ENCODE measurements at regions not wholly inside any gene's neighbourhood (a gene's known extent, or its start where the extent isn't known, plus 50 kb on each side); places are given as distances from the start of the nearest gene placed in this dataset.

DNA sequence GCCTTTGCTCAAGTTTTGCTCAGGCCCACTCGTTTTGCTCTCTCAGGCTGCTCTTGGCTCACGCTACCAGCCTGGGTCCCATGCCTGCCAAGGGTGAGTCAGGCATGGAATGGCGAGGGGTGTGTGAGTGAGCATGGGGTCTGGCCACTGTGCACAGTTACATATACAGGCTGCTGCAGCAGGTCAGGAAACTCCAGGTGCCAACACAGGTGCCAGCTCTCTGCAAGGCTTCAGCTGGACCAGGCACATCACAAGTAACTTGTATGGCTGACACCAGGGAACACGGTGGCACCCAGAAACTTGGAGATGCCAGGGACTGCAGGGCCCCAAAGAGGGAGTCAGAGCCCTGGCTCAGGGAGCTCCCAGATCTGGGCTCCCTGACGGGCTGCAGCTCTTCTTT is 146.8 kb downstream of the BTBD3 start (continued):
- TF ChIP-seq, protein P1, sequence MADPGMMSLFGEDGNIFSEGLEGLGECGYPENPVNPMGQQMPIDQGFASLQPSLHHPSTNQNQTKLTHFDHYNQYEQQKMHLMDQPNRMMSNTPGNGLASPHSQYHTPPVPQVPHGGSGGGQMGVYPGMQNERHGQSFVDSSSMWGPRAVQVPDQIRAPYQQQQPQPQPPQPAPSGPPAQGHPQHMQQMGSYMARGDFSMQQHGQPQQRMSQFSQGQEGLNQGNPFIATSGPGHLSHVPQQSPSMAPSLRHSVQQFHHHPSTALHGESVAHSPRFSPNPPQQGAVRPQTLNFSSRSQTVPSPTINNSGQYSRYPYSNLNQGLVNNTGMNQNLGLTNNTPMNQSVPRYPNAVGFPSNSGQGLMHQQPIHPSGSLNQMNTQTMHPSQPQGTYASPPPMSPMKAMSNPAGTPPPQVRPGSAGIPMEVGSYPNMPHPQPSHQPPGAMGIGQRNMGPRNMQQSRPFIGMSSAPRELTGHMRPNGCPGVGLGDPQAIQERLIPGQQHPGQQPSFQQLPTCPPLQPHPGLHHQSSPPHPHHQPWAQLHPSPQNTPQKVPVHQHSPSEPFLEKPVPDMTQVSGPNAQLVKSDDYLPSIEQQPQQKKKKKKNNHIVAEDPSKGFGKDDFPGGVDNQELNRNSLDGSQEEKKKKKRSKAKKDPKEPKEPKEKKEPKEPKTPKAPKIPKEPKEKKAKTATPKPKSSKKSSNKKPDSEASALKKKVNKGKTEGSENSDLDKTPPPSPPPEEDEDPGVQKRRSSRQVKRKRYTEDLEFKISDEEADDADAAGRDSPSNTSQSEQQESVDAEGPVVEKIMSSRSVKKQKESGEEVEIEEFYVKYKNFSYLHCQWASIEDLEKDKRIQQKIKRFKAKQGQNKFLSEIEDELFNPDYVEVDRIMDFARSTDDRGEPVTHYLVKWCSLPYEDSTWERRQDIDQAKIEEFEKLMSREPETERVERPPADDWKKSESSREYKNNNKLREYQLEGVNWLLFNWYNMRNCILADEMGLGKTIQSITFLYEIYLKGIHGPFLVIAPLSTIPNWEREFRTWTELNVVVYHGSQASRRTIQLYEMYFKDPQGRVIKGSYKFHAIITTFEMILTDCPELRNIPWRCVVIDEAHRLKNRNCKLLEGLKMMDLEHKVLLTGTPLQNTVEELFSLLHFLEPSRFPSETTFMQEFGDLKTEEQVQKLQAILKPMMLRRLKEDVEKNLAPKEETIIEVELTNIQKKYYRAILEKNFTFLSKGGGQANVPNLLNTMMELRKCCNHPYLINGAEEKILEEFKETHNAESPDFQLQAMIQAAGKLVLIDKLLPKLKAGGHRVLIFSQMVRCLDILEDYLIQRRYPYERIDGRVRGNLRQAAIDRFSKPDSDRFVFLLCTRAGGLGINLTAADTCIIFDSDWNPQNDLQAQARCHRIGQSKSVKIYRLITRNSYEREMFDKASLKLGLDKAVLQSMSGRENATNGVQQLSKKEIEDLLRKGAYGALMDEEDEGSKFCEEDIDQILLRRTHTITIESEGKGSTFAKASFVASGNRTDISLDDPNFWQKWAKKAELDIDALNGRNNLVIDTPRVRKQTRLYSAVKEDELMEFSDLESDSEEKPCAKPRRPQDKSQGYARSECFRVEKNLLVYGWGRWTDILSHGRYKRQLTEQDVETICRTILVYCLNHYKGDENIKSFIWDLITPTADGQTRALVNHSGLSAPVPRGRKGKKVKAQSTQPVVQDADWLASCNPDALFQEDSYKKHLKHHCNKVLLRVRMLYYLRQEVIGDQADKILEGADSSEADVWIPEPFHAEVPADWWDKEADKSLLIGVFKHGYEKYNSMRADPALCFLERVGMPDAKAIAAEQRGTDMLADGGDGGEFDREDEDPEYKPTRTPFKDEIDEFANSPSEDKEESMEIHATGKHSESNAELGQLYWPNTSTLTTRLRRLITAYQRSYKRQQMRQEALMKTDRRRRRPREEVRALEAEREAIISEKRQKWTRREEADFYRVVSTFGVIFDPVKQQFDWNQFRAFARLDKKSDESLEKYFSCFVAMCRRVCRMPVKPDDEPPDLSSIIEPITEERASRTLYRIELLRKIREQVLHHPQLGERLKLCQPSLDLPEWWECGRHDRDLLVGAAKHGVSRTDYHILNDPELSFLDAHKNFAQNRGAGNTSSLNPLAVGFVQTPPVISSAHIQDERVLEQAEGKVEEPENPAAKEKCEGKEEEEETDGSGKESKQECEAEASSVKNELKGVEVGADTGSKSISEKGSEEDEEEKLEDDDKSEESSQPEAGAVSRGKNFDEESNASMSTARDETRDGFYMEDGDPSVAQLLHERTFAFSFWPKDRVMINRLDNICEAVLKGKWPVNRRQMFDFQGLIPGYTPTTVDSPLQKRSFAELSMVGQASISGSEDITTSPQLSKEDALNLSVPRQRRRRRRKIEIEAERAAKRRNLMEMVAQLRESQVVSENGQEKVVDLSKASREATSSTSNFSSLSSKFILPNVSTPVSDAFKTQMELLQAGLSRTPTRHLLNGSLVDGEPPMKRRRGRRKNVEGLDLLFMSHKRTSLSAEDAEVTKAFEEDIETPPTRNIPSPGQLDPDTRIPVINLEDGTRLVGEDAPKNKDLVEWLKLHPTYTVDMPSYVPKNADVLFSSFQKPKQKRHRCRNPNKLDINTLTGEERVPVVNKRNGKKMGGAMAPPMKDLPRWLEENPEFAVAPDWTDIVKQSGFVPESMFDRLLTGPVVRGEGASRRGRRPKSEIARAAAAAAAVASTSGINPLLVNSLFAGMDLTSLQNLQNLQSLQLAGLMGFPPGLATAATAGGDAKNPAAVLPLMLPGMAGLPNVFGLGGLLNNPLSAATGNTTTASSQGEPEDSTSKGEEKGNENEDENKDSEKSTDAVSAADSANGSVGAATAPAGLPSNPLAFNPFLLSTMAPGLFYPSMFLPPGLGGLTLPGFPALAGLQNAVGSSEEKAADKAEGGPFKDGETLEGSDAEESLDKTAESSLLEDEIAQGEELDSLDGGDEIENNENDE (IDR thresholded peaks at IDR 0.05; ENCODE audit: insufficient replicate concordance, low read length), result no peak
- no peak for TF ChIP-seq SIRT6 (IDR thresholded peaks at IDR 0.05; ENCODE audit: low read length)
- no peak for TF ChIP-seq TAF7 (optimal IDR thresholded peaks at IDR 0.05; ENCODE audit: borderline replicate concordance, low read depth, low read length)
- no peak for TF ChIP-seq EGR1 (IDR thresholded peaks at IDR 0.05; ENCODE audit: borderline replicate concordance, low read depth, low read length)
- no peak for TF ChIP-seq RFX5 (IDR thresholded peaks at IDR 0.05; ENCODE audit: borderline replicate concordance, low read depth, low read length)
- TF ChIP-seq TCF12 (IDR thresholded peaks at IDR 0.05; ENCODE audit: low read depth, low read length), result no peak
- TF ChIP-seq SUZ12 (IDR thresholded peaks at IDR 0.05; ENCODE audit: low read length), result no peak
- no peak for TF ChIP-seq EZH2 (IDR thresholded peaks at IDR 0.05; ENCODE audit: low read depth, low read length, severe bottlenecking)
- TF ChIP-seq SP2 (IDR thresholded peaks at IDR 0.05; ENCODE audit: low read length), result no peak
- no peak for TF ChIP-seq SP4 (IDR thresholded peaks at IDR 0.05; ENCODE audit: low read length)
- TF ChIP-seq POLR2A (IDR thresholded peaks at IDR 0.05; ENCODE audit: control extremely low read depth in 1 of 2, low read depth in 2 of 2, low read length in 2 of 2), result no peak
- no peak for TF ChIP-seq EP300 (IDR thresholded peaks at IDR 0.05; ENCODE audit: borderline replicate concordance in 1 of 2, low read depth in 2 of 2, low read length in 2 of 2)

Data from H1 (cell line).